ENCODE measurements at regions not wholly inside any gene's neighbourhood (a gene's known extent, or its start where the extent isn't known, plus 50 kb on each side); places are given as distances from the start of the nearest gene placed in this dataset.

- TF ChIP-seq CTCF (IDR thresholded peaks at IDR 0.05; ENCODE audit: low read length) (no peak), EZH2 (optimal IDR thresholded peaks at IDR 0.05; ENCODE audit: low read depth, low read length) (no peak)
These were observed 54.8 kb downstream of the MPP7 start for GRCh38 chr10:28248092-28248491.

Measured in MM.1S (cell line).